ENCODE measurements at regions not wholly inside any gene's neighbourhood (a gene's known extent, or its start where the extent isn't known, plus 50 kb on each side); places are given as distances from the start of the nearest gene placed in this dataset.

- DNase-seq (ENCODE audit: low read depth): no peak
- H3K4me3 ChIP-seq (ENCODE audit: low read depth, low read length): no peak overlapping the region
- TF ChIP-seq CTCF (IDR thresholded peaks at IDR 0.05; ENCODE audit: insufficient read depth, low read length): no peak
Measured at GRCh38 chr6:88472851-88473525, 306.8 kb upstream of the CNR1 start.

GRCh38 chr6:88459643-88460042 is 293.5 kb upstream of the CNR1 start:
- TF ChIP-seq CTCF (IDR thresholded peaks at IDR 0.05; ENCODE audit: insufficient read depth, low read length): no peak
- no peak overlapping the region for H3K4me3 ChIP-seq (ENCODE audit: low read depth, low read length)
- DNase-seq (ENCODE audit: low read depth): no peak

GRCh38 chr6:88459189-88459588 is 293.0 kb upstream of the CNR1 start:
- DNase-seq (ENCODE audit: low read depth): no peak
- H3K4me3 ChIP-seq (ENCODE audit: low read depth, low read length): no peak overlapping the region
- TF ChIP-seq CTCF (IDR thresholded peaks at IDR 0.05; ENCODE audit: insufficient read depth, low read length): no peak

GRCh38 chr6:88458662-88459061 is 292.5 kb upstream of the CNR1 start:
- H3K4me3 ChIP-seq (ENCODE audit: low read depth, low read length): no peak overlapping the region
- TF ChIP-seq CTCF (IDR thresholded peaks at IDR 0.05; ENCODE audit: insufficient read depth, low read length): no peak
- no peak for DNase-seq (ENCODE audit: low read depth)

- H3K4me3 ChIP-seq (ENCODE audit: low read depth, low read length): no peak overlapping the region
- no peak for TF ChIP-seq CTCF (IDR thresholded peaks at IDR 0.05; ENCODE audit: insufficient read depth, low read length)
- DNase-seq (ENCODE audit: low read depth): no peak
Measured at GRCh38 chr6:88456221-88456859, 290.2 kb upstream of the CNR1 start.

- no peak for TF ChIP-seq CTCF (IDR thresholded peaks at IDR 0.05; ENCODE audit: insufficient read depth, low read length)
- no peak for DNase-seq (ENCODE audit: low read depth)
- no peak overlapping the region for H3K4me3 ChIP-seq (ENCODE audit: low read depth, low read length)
Measured at GRCh38 chr6:88455317-88455716, 289.2 kb upstream of the CNR1 start.

Measured in fibroblast of the aortic adventitia (primary cell).